GM11168 (cell line): ENCODE measurements at regions not wholly inside any gene's neighbourhood (a gene's known extent, or its start where the extent isn't known, plus 50 kb on each side); places are given as distances from the start of the nearest gene placed in this dataset.

Source experiments
- in situ Hi-C: fragments of 300-500 bp; cut with MboI; formaldehyde crosslinking; loops from one replicate; pipeline ENCODE4 v1.12.0; 2022; ENCODE audit warnings: low sequenced_read_pairs; ENCODE audit not compliant: unreplicated experiment

DNA sequence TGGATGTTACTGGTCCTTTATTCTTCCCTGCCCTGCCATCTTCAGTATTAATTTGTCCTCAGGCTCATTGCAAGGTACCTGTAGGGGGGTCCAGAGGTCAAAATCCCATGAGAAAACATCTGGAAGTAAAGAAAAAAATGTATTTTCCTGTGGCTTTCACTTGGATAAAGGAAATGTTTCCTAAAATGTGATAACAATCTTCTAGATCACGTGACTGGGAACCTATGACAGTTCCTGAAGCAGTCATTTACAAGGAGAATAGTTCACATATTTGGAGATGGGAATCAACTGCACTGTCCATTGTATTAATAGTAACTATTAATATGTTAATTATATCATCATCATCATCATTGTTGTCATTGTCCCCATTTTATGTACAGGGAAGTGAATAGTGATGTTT lies 915.1 kb upstream of the EEF2KMT start:
- in situ Hi-C loops, result no loop called here

DNA sequence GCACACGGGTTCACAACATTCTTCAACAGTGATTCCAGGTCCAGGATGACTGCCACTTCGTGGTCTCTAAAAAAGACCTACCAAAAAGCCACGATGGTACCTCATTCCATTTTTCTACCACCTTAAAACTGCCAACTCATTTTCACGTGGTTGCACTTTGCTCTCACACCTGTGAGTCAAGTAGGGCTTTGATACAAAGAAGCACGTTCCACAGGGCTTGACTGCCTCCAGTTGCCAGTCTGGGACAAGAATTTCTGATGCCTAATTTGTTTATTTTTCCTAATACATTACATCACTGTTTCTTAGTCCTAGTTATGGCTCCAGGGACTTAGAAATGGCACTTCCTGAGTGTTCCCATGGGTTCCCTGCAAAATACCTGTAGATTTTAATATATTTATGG lies 911.6 kb upstream of the EEF2KMT start:
- in situ Hi-C loops, result no loop called here

DNA sequence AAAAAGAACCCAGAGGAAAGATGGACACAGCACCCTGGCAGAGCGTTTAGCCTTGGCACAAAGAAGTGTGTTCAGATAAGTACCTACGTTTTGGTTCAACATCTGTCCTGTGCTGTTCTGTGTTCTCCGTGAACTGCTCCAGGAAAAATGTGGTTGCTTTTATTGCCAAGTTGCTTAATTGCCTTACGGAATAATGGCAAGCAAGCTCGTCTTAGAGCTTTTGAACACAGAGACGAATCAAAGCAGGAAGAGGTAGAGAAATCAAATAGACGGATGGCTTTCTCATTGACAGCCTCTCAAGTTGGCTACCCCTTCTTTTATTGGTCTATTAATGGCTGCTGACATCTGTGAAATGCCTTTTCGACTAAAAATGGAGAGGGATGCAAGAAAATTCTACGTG lies 911.1 kb upstream of the EEF2KMT start:
- in situ Hi-C loops, result no loop called here

DNA sequence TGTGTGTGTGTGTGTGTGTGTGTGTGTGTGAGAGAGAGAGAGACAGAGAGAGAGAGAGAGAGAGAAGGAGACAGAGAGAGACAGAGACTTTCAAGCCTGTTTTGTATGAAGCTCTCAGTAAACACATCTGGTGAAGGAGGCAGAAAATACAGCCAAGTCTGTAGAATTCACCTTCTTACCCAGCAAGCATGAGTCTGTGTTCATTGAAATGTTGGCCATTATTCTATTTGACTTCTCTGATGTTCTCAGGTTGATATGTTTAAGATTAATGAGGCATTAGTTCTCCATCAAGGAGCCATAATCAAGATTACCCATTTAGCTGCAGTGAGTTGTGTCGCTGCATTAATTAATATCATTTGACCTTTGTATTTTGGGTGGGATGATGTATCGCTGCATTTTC lies 895.8 kb upstream of the EEF2KMT start:
- in situ Hi-C loops, result no loop called here

DNA sequence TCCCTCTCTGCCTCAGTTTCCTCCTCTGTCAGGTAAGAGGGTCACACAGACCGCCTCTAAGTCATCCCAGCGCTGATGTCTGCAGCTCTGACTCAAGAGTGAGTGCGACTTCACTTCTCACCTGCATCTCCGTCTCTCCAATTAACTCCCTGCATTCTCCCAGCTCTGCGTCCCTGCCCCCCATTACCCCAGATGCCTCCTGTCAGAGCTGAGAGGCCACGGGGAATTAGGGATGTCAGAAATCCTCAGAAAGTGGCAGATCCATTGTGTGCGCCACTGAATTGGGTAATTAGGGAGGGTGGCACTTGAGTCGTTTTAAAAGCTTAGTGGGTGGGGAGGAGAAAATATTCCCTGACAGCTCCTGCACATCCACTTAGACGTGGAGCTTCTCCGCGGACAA lies 885.4 kb upstream of the EEF2KMT start:
- in situ Hi-C loops, result no loop called here

DNA sequence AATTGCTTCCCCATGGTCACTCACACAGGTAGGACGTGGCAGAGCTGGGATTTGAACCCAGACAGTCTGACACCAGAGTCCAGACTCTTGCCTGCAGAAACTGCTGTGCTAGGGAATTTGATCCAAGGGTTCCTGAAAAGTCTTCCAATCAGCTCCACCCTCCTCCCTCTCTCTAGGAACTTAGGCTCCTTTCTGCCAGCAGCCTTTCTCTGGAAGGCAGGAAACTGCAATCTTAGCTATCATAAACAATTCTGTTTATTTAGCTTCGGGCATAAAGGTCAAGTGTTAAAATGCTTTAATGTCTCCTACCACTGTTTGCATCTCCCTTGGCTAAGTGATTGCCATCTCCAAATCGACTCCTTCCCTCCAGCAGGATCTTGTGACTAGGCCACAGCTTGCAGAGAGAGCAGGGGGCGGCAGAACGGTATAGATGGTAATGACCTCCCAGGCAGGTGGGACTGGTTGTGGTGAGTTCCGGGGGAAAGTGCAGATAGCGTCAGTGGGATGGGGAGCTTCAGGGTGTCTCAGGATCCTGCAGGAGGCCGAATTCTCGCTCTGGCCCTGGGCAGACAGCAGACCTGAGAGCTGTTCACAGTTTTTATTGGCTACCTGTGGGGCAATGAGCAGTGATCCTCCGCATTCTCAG lies 882.4 kb upstream of the EEF2KMT start:
- in situ Hi-C loops, result no loop called here

DNA sequence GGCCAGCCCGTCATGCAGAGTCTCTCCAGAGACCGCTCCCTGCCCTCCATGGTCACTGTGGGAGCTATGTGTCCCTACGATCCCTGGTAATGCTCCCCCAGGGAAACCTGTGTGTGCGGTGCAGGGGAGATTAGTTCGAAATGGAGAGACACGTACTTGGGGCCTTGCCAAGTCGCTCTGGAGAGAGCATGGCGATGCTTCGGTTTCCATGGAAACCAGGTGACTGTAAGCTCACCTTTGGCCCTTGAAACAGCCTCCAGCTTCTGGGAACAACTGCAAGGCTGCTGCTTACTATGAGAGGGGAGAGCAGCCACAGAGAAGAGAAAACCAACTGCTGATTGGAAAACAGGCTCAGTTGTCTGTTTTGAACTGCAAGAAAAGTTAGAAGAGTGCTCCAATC lies 879.7 kb upstream of the EEF2KMT start:
- in situ Hi-C loops, result no loop called here

DNA sequence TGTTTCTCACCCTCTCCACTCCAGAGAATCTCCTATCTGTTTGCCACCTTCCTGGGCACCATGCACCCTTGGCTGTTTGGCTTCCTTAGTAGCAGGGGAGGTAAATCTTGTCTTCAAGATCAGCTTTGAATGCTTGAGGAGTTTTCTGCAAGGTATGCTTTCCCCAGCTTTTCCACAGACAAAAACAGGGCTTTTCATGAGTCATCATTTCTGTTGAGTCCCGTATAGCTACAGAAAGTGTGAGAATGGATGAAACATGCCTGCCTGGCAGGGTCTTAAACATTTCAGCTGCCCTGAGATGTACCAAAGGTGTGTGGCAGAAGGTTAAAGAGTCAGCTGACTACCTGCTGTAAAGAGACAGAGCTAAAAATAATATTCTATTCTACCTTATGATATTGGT lies 875.2 kb upstream of the EEF2KMT start:
- in situ Hi-C loops, result no loop called here

DNA sequence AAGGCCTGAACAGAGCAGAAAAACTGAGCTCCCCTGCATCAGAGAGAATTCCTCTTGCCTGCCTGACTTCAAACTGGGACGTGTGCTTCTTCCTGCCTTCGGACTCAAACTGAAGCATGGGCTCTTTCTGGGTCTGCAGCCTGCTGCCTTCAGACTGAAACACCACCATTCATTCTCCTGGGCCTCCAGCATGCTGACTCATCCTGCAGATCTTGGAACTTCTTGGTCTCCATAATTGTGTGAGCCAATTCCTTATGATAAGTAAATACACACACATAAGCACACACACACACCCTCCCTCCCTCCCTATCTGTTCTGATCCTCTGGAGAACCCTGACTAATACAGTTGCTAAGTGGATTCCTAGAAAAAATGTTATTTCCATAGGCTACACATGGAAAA lies 874.3 kb upstream of the EEF2KMT start:
- in situ Hi-C loops, result no loop called here

DNA sequence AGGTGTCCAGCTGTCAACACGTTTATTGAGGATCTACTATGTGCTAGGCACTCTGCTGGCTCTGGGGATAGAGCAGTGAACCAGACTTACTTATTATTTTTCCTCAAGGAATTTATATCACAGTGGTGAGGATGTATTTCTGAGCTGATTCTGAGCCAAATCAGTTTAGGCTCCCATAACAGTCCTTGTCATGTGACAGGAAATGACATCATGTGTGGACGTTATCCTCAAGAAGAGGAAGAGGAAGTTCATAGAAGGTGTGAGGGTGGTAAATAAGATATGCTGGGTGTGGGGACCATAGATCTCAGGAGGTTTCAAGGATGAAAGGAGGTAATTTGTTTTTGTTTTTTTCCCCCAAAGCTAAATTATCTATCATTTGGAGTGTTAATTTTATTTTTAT lies 873.5 kb upstream of the EEF2KMT start:
- in situ Hi-C loops, result no loop called here

DNA sequence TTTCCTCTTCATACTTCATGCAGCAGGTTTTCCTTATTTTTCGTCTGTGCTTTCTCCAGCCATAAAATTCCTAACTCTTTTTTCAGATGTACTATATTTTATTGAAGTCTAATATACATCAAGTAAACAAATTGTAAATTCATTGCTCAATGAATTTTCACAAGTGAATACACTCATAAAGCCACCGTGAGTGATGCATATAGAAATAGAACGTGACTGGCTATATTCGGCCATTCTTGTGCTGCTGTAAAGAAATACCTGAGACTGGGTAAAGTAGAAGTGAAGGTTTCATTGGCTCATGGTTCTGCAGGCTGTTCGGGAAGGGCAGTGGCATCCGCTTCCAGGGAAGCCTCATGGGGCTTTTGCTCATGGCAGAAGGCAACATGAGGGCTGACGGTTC lies 868.4 kb upstream of the EEF2KMT start:
- in situ Hi-C loops, result no loop called here

DNA sequence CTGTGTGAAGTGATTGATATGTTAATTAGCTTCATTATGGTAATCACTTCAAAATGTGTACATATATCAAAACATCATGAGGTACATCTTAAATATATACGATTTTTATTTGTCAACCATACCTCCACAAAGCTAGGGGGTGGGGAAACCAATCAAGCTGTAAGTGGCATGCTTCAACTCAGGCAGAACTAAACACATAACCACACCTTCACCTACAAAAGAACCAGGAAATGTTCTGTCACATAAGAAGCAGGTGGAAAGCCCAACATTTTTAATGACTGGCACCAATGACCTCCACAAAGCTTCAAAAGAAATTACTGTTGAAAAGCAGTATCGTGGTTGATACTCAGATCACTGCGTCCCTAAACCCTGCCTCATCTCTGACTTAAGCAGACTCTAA lies 867.7 kb upstream of the EEF2KMT start:
- in situ Hi-C loops, result no loop called here

DNA sequence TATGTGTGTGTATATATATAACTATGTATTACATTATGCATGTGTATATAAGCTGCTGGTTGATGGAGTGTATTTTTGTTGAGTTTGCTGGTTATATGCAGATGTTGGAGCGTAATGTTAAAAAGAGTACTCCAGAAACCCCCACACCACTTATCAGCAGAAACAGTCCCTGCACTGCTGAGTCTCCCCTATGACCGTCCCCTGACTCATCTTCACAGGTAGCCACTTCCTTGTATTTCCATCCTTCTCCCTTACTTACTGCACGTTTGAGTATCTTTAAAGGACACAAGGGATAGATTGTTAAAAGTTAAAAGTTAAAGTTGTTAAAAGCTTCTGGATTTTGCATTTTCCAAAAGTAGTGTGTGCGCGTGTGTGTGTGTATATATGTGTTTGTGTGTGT lies 853.9 kb upstream of the EEF2KMT start:
- in situ Hi-C loops, result no loop called here

DNA sequence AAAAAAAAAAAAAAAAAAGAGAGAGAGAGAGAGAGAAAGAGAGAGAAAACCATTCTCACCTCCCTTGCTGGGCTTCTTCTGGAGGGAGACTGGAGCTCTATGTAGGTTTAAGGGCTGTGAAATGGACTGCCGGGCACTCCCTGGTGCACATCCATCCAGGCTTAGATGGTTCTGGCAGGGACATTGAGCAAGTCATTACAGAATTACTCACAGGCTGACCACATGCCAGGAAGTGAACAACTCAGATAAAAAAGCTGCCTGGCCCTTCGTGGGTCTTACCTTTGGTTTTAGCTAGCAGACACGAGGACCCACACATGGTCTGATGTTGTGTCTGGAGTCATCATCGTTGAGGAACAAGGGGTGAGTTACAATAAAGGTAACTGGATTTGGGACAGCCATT lies 847.4 kb upstream of the EEF2KMT start:
- in situ Hi-C loops, result no loop called here

DNA sequence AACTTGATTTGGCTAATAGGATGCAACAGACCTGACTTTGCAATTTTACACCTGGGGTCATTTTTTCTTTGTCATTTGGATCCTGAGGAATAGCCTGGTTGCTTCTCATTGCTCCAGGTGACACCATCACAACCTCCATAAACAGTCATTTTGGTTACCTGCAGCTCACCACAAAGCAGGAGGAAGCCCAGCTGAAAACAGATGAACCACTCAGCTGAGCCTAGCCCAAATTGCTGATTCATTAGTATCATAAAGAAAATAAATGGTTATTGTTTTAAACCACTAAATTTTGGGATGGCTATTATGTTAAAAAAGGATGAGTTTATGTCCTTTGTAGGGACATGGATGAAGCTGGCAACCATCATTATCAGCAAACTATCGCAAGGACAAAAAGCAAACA lies 841.0 kb upstream of the EEF2KMT start:
- in situ Hi-C loops, result no loop called here

DNA sequence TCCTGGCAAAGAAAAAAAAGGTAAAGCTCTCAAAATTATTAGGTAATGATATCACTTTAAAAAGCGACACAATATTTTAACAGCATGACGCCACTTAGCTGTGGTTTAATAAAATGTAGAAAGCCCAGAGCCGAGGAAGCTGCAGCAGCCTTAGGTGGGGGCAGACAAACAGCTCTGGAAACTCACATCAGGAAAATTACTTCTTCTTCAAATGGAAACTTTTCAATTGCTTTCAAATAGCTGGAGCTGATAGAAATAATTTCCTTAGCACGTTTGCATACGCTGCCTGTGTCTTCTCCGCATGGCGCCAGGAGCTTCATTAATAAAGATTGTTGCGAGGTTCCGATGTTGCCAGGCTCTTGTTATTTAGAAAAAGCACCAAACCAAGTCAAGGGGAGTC lies 835.3 kb upstream of the EEF2KMT start:
- in situ Hi-C loops, result no loop called here

DNA sequence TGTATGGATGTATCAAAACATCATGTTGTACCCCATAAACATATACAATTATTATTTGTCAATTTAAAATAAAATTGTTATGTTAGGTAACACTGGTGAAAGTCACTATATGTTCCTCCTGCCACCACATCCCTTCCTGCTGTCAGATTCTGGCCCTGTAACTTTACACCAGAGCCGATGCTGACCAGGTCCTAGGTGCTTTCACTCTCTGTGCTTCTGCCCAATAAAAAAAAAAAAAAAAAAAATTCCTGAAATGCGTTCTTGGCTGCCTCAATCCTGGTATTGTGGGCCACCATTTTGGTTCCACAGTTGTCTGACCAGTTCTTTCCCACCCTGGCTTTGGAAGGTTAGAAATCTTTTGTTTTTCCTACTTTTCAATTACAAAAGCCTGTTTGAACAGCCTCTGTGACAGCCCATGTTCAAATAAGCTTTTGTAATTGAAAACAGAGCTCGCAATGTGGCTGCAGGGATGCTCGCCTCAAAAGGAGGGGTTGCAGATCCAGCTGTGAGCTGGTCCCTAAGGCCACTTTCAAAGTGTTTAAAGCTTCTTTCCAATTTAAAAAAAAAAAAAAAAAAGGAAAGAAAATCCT lies 831.0 kb upstream of the EEF2KMT start:
- in situ Hi-C loops, result no loop called here

DNA sequence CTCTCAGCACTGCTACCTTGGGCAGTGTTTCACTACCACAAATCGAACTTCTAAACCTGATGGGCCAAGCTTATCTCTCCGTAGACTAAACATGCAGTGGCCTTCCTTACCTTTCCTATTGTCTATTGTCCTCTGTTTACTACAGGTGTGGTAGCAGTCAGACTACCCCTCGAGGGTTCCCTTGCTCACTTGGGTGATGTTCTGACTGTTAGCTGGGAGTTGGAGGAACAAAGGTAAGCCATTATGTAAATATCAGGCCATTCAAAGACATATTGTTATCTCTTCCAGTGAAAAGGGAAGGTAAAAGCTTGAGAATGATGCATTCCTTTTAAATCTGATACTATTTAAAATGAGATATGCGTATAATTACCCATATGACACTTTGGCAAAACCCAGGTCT lies 828.3 kb upstream of the EEF2KMT start:
- in situ Hi-C loops, result no loop called here

DNA sequence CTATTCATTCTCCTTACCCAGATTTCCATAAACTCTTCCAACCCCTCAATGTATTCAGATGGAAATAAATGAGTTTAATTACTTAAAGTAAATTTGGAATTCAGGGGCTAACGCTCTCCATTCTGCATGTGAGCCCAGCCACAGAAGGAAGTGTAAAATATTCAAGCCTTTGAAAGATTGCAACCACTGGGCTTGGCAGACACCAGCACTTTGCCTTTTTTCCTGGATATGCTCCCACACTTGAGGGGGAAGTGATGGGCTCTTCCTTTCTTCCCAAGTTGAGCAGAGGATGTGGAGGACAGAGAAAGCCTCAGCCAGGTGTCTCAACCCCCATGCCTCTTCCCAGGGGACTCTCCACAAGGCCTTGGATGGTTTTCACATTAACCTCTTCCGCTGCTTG lies 825.1 kb upstream of the EEF2KMT start:
- in situ Hi-C loops, result no loop called here

DNA sequence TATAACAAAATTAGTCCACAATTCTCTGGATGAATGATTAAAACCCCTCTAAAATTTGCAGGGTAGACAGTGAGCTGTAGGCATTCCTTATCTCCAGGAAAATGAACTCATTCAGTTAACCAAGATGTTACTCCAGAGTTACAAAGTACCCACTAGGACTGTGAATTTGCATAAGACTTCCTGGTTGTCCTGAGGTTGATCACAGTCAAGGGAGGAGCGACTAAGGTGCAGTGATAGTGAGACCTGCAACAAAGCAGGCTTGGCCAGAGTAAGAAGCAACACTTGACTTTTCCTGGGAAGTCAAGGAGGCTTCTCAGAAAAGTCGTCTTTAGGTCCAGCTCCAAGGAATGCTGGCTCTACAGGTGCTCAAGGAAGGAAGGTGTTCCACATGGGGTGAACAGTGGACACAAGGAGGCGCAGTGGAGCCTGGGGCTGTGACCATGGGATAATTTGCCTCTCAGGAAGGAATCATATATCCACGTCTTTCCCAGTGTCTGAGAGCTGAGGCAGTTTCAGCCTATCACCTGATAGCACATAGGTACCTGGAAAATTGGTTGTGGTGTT lies 821.1 kb upstream of the EEF2KMT start:
- in situ Hi-C loops, result no loop called here

DNA sequence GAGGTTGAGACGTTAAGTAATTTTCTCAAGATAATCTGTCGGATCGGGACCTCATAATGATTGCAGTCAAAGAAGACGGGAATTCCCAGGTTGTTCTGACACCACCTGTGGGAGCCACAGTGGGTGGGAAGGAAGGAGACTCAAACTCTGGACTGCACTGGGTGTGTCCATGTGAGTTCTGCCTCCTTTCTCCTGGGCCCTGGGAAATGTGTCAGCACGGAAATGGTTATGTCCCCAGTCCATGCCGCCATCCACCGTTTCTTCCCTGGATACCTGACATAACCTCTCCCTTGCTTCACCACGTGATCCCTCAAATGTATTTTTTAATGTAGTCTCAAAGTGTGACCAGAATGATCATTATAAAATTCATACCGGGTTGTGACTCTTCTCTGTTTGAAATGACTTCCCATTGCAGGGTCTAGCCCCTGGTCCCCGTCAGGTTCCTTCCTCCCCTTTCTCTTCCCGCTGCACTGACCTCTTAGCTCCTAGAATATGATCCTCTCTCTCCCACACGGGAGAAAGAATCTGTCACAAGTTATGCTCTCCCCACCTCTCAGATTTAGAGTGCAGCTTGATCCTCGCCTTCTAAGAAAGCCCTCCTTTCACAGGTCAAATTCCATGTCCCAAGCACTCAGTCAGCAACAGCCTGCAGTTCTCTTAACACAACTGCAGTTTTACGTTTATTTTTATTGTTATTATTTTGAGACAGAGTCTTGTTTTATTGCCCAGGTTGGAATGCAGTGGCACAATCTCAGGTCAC lies 820.0 kb upstream of the EEF2KMT start:
- in situ Hi-C loops, result no loop called here
